RKO (cell line): ENCODE measurements at regions not wholly inside any gene's neighbourhood (a gene's known extent, or its start where the extent isn't known, plus 50 kb on each side); places are given as distances from the start of the nearest gene placed in this dataset.
A peak's percentile ranks its signal among the peaks of the same experiment; 100 is the strongest.
"Not testable (repeated sequence)": the region's sequence is repeated elsewhere in the genome, so short reads cannot be mapped to it uniquely, and the experiment has no call there.

ENCODE experiments used
- DNase-seq: peaks from one replicate; pipeline ENCODE4 v3.0.0-alpha.2; 2016; ENCODE audit warnings: low spot score

DNA sequence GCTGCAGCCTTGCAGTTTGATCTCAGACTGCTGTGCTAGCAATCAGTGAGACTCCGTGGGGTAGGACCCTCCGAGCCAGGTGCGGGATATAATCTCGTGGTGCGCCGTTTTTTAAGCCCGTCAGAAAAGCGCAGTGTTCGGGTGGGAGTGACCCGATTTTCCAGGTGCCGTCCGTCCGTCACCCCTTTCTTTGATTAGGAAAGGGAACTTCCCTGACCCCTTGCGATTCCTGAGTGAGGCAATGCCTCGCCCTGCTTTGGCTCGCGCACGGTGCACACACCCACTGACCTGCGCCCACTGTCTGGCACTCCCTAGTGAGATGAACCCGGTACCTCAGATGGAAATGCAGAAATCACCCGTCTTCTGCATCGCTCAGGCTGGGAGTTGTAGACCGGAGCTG is 203.2 kb downstream of the SNCAIP start:
- not testable (repeated sequence) for DNase-seq

DNA sequence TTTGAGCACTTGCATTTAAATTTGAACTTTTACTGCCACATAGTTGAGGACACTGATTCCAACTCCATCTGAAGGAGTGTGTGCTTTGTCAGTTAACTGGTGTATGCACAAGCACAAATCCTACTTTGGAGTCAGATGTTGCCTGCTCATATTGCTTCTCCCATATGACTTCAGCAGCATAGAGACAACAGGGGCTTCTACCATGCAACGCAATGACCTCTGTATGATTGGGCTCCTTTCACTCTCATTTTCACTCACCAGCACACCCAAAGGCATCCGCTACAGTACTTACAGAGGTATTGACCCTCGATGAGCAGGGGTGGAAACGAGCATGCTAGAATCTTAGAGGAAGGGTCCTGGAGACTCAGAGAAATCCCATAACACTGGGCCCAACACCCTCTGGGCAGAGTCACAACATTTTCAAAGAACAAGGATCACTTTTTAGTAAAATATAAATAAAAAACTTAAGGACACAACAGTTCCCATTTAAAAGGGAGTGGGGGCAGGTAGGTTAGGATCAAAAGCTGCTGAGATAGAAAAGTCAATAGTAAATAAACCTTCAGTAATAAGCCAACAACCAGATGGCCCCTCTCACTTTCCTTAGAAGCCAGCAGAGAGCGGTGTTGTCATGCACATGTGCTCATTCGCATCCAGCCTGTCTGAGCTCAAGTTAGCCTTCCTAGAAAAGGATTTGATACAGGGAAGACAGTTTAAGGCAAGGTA is 203.8 kb downstream of the SNCAIP start:
- peak; percentile 80 for DNase-seq

- no peak for DNase-seq
These were observed 204.4 kb downstream of the SNCAIP start for GRCh38 chr5:122516432-122516743.

DNA sequence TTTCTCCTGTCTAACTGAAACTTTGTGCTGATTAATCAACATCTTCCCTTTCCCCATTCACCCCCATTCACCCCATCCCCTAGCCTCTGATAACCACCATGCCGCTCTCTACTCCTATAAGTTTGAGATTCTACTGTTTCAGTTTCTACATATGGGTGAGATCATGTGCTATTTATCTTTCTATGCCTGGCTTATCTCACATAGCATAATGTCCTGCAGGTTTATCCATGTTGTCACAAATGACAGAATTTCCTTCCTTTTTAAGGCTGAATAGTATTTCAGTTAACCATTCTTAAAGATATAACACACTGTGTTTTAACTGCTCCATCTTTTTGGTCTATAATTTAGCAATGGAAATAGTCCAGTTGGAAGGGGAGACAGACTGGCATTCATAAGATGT is 205.1 kb downstream of the SNCAIP start:
- DNase-seq = no peak

- no peak for DNase-seq
These were observed 211.7 kb downstream of the SNCAIP start for GRCh38 chr5:122523776-122524175.

GRCh38 chr5:122527547-122527946 is 215.5 kb downstream of the SNCAIP start:
- DNase-seq = no peak

- DNase-seq = no peak
These were observed 220.0 kb downstream of the SNCAIP start for GRCh38 chr5:122532035-122532434.

- DNase-seq = no peak
These were observed 221.8 kb downstream of the SNCAIP start for GRCh38 chr5:122533825-122534224.

- no peak for DNase-seq
These were observed 222.8 kb downstream of the SNCAIP start for GRCh38 chr5:122534829-122535228.

DNA sequence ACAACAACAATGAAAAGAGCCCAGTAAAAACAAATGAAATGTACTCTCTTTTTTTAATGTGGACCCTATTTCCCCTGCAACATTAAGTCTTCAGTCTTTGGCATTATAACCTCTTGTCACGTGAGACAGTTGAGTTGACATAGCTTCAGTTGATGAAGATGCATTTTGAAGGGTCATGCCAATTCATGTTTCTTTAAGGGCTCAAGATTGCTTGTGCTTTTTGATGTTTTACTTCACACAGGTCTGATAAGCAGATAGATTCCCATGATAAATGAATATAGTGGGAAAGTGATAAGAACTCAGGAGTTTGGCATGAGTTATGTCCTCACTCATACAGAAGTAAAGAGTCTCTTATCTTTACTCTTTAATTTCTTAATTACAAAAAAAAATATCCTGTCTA is 229.4 kb downstream of the SNCAIP start:
- no peak for DNase-seq

DNA sequence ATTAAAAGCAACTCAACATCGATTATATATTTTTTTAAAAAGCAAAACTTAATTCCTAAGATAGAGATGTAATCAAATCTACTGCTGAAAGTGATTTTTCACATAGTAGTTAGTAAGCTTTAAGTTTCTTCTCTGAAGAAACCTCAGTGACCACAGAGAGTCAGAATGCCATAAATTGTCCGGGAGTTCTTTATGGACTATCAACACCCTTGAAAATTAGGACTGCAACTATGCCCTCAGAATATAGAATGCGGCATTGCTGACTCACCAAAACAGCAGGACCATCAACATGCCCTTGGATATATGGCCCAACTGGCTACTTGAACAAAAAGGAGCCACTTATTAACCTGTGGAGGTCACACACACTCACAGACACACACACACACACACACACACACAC is 228.9 kb upstream of the SNX2 start:
- no peak for DNase-seq

GRCh38 chr5:122547219-122547618 is 227.7 kb upstream of the SNX2 start:
- DNase-seq = no peak

- DNase-seq = no peak
These were observed 227.2 kb upstream of the SNX2 start for GRCh38 chr5:122547669-122548068.

GRCh38 chr5:122559676-122560075 is 215.2 kb upstream of the SNX2 start:
- no peak for DNase-seq

- no peak for DNase-seq
These were observed 213.7 kb upstream of the SNX2 start for GRCh38 chr5:122561209-122561608.

DNA sequence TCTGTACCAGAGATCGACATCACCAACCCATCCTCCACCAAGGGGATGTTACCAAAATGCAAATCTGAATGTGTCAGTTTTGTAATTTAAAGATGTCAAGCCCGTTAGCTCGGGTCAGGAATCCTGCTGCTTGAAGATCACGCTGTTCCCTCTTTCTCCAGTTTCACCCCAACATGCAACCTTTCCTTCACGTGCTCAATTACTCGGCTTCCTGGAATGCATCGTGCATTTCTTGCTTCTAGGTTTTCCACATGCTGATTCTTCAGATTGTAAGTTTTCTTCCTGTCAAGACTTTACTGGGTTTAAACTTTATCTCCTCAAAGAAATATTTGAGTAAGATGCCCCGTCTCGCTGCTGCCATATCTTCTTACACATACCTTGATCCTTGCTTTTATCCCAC is 209.5 kb upstream of the SNX2 start:
- DNase-seq = no peak

DNA sequence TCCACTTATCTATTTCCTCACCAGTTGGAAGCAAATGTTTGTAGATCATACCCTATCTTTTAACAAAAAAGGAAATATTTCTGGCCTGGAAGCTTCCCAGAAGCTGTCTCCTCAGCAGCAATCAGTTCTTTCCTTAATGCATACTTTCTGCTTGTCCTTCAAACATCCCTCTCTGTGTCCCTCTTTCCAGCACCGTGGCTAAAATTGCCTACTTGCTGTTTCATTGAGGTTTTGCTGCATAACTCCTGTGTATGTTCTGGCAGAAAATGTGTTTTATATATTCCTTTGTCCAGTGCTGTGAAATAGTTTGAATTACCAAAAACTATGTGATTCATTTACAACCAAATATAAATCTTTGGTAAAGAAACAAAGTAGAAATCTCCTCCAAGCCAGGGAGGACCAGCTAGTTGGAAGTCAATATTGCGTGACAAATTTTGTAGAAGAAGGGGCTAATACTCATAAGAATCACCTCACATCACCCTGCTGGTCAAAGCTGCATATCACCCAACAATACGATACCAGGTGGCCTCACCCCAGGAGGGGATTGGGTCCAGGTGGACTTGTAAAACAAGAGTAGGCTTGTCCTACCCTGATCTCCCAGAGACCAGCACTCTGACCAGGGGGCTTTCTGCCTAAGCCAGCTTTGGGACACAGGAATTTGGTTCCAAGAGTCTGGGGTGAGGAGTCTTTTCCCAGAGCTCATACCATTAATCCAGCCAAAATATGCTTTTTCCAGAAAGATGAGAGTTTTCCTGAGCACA is 198.4 kb upstream of the SNX2 start:
- DNase-seq = no peak

DNA sequence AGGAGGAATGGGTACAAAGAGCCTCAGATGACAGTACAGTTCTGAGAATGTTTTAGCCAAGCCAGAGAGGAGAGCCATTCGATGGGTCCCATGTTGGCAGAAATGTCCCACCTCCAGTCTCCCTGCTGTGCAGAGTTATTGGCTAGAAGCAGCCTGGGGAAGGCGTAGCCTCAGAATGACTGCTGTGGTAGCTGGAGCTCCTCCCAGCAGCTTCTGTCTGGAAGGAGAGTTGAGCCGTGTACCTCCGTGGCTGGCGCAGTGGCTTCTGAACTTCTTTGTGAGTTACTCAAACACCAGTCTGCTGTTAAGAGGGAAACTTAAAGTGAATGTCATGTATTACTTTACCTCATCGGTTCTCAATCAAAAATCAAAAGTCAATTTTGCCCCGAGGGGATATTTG is 193.3 kb upstream of the SNX2 start:
- no peak for DNase-seq

- DNase-seq = no peak
These were observed 190.2 kb upstream of the SNX2 start for GRCh38 chr5:122584411-122585300.

DNA sequence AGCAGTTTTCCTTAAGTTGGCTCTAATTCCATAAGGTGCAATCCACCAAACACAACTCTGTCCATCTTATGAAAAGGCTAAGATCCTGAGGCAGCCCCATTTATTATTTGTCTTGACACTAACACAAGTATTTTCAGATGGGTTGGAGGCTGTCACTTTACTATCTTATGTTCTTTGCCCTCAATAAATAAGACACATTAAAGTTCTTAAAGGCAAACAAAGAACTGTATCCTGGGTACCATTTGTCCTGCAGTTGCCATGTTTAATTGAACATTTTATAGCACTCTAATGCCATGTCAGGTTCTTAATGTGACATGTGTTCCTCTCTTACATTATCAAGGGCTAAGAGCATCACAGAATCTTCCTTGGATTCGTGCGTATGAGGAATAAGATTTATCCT is 189.5 kb upstream of the SNX2 start:
- no peak for DNase-seq

- no peak for DNase-seq
These were observed 188.5 kb upstream of the SNX2 start for GRCh38 chr5:122586351-122586750.

GRCh38 chr5:122591828-122592227 is 183.1 kb upstream of the SNX2 start:
- no peak for DNase-seq

DNA sequence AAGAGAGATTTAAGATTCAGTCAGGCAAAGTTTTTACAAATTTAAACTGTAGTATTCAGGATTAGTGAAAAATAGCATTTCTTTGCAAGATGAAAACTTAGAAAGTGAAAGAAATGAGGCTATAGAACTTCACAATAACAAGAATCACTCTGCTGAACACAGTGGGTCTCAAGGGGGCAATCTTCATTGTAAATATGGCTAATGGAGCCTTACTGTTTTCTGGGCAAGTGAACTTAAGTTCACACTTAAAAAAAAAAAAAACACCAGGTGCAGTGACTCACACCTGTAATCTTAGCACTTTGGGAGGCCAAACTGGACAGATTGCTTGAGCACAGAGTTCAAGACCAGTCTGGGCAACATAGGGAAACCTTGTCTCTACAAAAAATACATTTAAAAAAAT is 175.9 kb upstream of the SNX2 start:
- DNase-seq = no peak
